ENCODE measurements at regions not wholly inside any gene's neighbourhood (a gene's known extent, or its start where the extent isn't known, plus 50 kb on each side); places are given as distances from the start of the nearest gene placed in this dataset.

DNA sequence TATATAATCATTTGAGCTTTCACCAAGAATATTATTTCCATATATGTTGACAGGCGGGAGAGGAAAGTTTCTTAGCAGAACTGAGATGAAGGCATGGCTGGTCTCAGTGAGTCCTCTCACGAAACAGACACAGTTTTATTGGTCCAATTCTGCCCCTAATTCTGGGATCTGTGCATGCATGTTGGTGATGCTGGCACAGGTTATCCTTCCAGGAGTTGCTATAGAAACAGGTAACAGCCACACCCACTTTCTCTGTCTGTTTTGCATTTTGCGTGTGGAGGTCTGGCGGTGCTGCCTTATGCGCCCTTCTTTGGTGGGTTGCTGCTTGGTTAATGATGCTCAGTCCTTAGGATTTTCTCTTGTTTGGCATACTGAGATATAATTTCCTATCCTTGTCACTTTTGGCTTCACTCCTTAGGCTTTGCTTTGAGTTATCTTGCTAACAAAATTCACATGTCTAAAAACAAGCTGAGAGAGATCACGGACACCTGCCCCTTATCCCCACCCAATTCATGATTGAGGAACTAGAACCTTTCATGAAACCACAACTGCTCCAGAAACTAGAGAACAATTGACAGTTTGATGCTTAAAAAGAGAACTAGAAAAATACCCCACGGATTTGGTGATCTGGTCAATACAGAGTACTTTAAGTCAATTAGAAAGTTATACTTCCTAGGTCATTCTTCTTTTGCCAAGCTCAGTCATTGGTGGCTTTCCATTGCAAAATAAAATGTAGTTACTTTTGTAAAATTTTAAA, 189.3 kb downstream of the FAT3 start:
- Mint-ChIP-seq H3K36me3 (no peaks in the 10 kb centered on the region), H3K4me3 (no peak overlapping the region), H3K9me3 (ENCODE audit: low read depth) (no peaks in the 10 kb centered on the region), H3K27ac (no peak overlapping the region), H3K4me1 (ENCODE audit: low read depth) (no peaks in the 10 kb centered on the region), H3K27me3 (peaks cover 2% of the 10 kb centered on the region)

DNA sequence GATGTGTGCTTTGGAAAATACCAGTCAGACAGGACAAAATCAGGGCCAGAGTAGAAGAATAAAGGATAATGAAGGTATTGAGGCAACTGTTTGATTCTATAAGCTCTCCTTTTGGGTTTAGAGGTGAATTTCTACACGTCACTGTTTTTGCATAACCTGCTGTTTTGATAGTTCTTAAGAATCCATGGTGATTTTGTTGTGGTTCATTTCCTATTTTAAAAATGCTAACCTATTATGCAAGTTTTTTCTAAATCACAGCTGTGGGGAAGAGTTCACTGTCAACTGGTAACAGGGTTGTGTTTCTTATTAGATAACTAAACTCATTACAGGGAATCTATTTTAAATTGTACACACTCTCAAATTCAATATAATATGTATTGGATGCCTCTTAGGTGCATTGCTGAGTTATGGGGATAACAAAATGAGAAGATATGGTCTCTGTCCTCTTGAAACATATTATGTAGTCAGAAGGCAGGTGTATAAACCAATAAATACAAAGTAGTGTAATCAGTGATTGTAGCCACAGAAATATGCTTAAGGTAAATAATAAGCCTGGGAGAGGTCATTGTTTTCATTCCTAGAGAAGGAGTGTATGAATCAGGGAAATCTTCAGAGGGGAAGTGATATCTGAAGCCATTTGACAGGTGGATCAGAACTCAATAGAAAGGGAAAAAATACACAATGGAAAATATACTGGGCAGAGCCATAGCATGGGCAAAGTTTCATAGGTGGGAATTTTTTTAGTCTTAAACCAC, 192.5 kb downstream of the FAT3 start:
- H3K27ac Mint-ChIP-seq: no peak overlapping the region
- no peaks in the 10 kb centered on the region for H3K27me3 Mint-ChIP-seq
- H3K4me3 Mint-ChIP-seq: no peak overlapping the region
- no peaks in the 10 kb centered on the region for H3K36me3 Mint-ChIP-seq
- no peaks in the 10 kb centered on the region for H3K9me3 Mint-ChIP-seq (ENCODE audit: low read depth)
- no peaks in the 10 kb centered on the region for H3K4me1 Mint-ChIP-seq (ENCODE audit: low read depth)

DNA sequence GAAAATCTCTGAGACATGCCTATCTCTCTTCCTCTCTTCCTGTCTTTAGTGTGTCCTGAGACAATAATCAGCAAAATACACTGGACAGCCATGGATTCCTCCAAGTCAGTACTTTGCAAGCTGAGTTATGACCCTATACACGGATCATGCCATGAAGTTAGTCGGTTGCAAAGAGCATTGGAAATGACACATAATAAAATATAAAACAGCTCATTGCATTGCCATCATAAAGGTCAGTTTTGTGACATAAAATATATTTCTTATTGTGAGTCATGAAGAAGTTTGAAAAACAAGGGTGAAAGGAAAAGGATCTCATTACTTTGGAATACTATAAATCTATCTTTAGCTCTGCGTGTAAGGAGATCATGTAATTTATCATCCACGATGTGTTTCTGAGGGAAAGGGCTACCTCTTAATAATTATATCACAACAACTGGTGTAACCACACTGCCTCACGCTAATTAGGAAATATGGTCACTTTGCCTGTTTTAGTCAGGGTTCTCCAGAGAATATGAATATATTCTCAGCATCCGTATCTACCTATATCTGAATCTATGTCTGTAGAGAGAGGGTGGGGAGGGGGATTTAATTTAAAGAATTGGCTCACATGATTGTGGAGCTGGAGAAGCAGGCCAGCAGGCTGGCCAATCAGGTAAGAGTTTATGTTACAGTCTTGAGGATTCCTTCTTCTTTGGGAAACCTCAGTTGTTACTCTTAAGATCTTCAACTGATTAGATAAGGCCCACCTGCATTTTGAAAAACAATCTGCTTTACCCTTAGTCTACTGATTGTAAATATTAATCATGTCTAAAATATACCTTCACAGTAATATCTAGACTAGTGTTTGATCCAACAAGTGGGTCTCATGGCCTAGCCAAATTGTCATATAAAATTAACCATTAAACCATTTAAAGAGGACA, 198.8 kb downstream of the FAT3 start:
- no peaks in the 10 kb centered on the region for H3K9me3 Mint-ChIP-seq (ENCODE audit: low read depth)
- H3K27ac Mint-ChIP-seq: no peak overlapping the region
- H3K4me3 Mint-ChIP-seq: no peak overlapping the region
- no peaks in the 10 kb centered on the region for H3K4me1 Mint-ChIP-seq (ENCODE audit: low read depth)
- no peaks in the 10 kb centered on the region for H3K27me3 Mint-ChIP-seq
- H3K36me3 Mint-ChIP-seq: no peaks in the 10 kb centered on the region

DNA sequence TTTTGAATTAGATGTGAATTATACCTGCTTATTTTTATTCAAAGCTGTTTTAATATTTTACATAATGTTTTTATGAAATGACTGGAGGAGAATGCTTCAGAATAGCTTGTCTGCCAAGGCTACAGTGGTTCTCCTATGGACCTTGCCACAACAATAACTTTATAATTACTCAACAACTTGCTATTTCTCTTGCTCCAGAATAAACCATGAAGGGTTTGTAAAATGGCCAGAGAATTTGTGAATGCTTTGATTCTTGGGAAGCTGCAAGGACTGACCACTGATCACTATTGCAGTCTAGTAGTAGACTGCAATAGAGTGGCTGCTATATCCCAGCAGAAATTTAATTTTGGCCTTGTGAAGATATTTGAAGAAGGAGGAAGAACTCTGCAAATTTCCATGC, 199.7 kb downstream of the FAT3 start:
- H3K4me3 Mint-ChIP-seq: no peak overlapping the region
- no peaks in the 10 kb centered on the region for H3K36me3 Mint-ChIP-seq
- H3K4me1 Mint-ChIP-seq (ENCODE audit: low read depth): no peaks in the 10 kb centered on the region
- H3K27ac Mint-ChIP-seq: no peak overlapping the region
- no peaks in the 10 kb centered on the region for H3K9me3 Mint-ChIP-seq (ENCODE audit: low read depth)
- no peaks in the 10 kb centered on the region for H3K27me3 Mint-ChIP-seq

DNA sequence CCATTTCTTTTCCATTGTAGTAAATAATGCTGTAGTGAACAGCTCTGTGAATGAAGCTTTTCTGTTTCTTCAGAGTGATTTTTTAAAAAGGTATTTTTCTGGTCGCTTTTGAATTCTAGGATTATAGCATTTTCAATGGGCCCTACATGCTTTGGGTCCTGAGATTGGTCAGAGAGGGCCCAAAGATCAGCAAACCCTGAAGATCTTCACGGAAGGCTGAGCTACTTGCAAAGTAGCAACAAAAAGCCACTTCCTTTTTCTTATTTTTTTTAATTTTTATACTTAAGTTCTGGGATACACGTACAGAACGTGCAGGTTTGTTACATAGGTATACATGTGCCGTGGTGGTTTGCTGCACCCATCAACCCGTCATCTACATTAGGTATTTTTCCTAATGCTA, 200.5 kb downstream of the FAT3 start:
- Mint-ChIP-seq H3K27ac (no peak overlapping the region), H3K9me3 (ENCODE audit: low read depth) (no peaks in the 10 kb centered on the region), H3K36me3 (no peaks in the 10 kb centered on the region), H3K4me3 (no peak overlapping the region), H3K4me1 (ENCODE audit: low read depth) (no peaks in the 10 kb centered on the region), H3K27me3 (no peaks in the 10 kb centered on the region)

- Mint-ChIP-seq H3K9me3 (ENCODE audit: low read depth) (no peaks in the 10 kb centered on the region), H3K4me1 (ENCODE audit: low read depth) (no peaks in the 10 kb centered on the region), H3K27ac (no peak overlapping the region), H3K4me3 (no peak overlapping the region), H3K27me3 (no peaks in the 10 kb centered on the region), H3K36me3 (no peaks in the 10 kb centered on the region)
Measured at GRCh38 chr11:92432515-92432914, 207.9 kb downstream of the FAT3 start.

DNA sequence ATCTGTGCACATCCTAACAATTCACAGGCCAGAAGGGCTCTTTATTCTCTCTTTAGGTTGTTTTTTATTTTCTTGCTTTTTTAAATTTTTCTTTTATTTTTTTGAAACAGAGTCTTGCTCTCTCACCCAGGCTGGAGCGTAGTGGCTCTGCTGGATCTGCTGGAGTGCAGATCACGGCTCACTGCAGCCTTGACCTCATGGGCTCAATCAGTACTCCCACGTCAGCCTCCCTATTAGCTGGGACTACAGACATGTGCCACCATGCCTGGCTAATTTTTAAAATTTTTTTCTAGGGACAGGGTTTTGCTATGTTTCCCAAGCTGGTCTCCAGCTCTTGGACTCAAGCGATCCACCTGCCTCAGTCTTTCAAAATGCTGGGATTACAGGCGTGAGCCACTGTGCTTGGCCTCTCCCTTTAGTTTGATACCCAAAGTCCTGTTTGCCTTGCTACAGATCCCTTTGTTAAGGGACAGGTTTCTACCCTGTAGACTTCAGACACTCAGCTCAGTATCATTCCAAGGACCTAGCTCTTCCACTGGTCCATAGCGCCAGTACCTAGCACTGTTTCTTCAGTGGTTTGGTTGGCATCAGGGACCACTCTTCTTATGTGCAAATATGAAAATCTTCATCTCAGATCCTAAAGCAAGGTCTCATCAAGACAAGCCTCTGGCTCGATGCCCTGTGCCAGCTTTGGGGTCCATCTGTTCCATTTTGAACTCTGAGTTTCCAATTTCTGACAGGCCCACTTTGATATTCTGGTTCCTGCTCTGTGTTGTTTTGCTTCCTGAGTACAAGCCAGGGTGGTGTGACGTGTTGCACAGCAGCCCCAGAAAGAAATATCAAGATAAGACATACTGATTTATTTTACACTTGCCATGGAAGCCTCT, 211.7 kb downstream of the FAT3 start:
- no peaks in the 10 kb centered on the region for H3K9me3 Mint-ChIP-seq (ENCODE audit: low read depth)
- no peaks in the 10 kb centered on the region for H3K4me1 Mint-ChIP-seq (ENCODE audit: low read depth)
- no peaks in the 10 kb centered on the region for H3K36me3 Mint-ChIP-seq
- no peak overlapping the region for H3K27ac Mint-ChIP-seq
- no peaks in the 10 kb centered on the region for H3K27me3 Mint-ChIP-seq
- no peak overlapping the region for H3K4me3 Mint-ChIP-seq

- Mint-ChIP-seq H3K36me3 (no peaks in the 10 kb centered on the region), H3K4me3 (no peak overlapping the region), H3K27me3 (no peaks in the 10 kb centered on the region), H3K4me1 (ENCODE audit: low read depth) (no peaks in the 10 kb centered on the region), H3K27ac (no peak overlapping the region), H3K9me3 (ENCODE audit: low read depth) (no peaks in the 10 kb centered on the region)
Measured at GRCh38 chr11:92439133-92439532, 214.5 kb downstream of the FAT3 start.

DNA sequence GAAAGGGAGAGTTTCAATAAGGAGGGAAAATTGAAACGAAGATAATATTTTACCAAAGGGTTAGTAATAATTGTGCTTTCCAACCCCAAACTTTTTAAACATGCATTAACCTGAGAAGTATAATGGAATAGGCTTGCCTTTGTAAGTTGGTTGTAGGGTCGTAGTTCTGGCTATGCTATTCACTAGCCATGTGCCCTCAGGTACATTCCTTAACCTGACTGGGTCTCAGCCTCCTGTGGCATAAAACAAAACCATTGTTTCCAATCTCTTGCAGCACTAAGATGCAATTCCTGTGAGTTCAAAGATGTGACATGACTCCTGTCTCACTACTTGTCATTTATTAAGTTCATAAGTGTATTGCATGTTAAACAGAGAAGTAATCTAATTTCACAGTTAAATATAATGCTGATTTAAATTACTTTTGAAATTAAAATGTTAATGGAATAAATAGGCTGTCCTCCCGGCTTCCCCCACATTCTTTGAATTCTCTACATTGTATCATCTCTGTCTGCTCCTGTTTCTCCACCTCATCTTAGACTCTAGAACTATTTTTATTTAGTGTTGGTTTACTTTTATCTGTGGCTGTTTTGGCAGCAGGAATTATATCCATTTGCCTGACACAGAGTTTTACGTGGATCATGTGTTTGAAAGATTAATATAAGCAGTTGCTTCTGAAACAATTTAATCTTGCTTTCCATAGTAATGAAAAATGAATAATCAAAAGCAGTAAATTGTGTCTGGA, 216.3 kb downstream of the FAT3 start:
- Mint-ChIP-seq H3K4me3 (no peak overlapping the region), H3K4me1 (ENCODE audit: low read depth) (no peaks in the 10 kb centered on the region), H3K9me3 (ENCODE audit: low read depth) (no peaks in the 10 kb centered on the region), H3K27me3 (no peaks in the 10 kb centered on the region), H3K27ac (no peak overlapping the region), H3K36me3 (no peaks in the 10 kb centered on the region)

GRCh38 chr11:92441443-92441726, 216.8 kb downstream of the FAT3 start:
- no peak overlapping the region for H3K27ac Mint-ChIP-seq
- no peaks in the 10 kb centered on the region for H3K27me3 Mint-ChIP-seq
- no peak overlapping the region for H3K4me3 Mint-ChIP-seq
- H3K4me1 Mint-ChIP-seq (ENCODE audit: low read depth): no peaks in the 10 kb centered on the region
- H3K36me3 Mint-ChIP-seq: no peaks in the 10 kb centered on the region
- no peaks in the 10 kb centered on the region for H3K9me3 Mint-ChIP-seq (ENCODE audit: low read depth)

DNA sequence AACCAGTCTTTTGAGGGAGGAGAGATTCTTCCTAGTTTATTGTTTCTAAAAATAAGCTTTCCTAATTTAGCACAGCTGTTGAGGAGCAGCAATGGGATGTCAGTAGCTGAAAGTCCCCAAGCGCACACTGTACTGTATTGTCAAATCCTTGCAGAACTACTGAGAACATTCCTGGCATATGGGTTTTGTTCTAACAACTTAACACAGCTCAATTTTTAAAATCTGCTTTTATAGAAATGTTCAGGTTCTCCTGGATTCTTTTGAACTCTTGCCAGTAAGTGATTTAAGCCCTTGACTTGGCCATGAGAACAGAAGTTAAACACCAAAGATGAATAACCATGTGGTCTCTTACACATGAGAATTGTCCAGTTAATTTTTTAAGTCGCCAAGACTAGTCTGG, 218.6 kb downstream of the FAT3 start:
- no peaks in the 10 kb centered on the region for H3K9me3 Mint-ChIP-seq (ENCODE audit: low read depth)
- no peaks in the 10 kb centered on the region for H3K36me3 Mint-ChIP-seq
- no peaks in the 10 kb centered on the region for H3K4me1 Mint-ChIP-seq (ENCODE audit: low read depth)
- no peaks in the 10 kb centered on the region for H3K27me3 Mint-ChIP-seq
- H3K27ac Mint-ChIP-seq: no peak overlapping the region
- H3K4me3 Mint-ChIP-seq: no peak overlapping the region

DNA sequence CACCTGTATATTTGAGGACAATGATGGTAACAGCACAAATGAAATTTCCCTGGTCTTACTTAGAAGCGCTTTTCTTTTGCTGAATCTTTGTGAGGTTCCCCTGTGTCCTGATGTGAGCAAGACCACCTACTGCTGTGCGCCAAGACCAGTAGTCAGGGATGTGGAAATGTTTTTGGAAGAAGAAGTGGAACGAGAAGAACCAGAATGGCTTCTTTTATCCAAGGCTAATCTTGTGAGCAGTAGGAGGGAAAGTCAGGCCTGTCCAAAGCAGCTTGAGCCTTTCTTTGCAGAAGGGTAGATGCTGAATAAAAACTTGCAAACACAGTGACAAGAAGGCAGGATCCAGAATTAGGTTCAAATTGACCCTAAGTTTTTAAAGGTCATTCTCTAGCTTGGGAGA, 223.0 kb downstream of the FAT3 start:
- Mint-ChIP-seq H3K9me3 (ENCODE audit: low read depth) (no peaks in the 10 kb centered on the region), H3K36me3 (no peaks in the 10 kb centered on the region), H3K27me3 (no peaks in the 10 kb centered on the region), H3K27ac (no peak overlapping the region), H3K4me1 (ENCODE audit: low read depth) (no peaks in the 10 kb centered on the region), H3K4me3 (no peak overlapping the region)

DNA sequence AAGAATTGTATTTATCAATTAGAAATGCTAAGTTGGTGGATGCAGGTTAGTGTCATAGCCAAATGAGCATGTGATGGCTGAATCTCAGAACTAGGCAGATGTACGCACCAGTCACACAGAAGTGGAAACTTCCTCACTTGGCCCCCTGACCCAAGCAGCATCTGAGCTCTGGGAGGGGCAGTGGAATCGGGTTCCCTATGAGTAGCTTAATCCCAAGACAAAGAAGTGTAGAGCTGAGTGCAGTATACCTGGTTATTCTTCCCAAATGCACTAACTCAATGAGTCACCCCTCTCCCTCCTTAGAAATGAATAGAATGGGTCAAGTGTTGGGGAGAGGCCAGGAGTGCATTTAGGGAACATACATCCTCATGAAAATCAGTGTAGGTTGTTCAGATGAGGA, 224.6 kb downstream of the FAT3 start:
- no peaks in the 10 kb centered on the region for H3K9me3 Mint-ChIP-seq (ENCODE audit: low read depth)
- H3K4me3 Mint-ChIP-seq: no peak overlapping the region
- H3K27me3 Mint-ChIP-seq: no peaks in the 10 kb centered on the region
- H3K36me3 Mint-ChIP-seq: no peaks in the 10 kb centered on the region
- no peak overlapping the region for H3K27ac Mint-ChIP-seq
- no peaks in the 10 kb centered on the region for H3K4me1 Mint-ChIP-seq (ENCODE audit: low read depth)

DNA sequence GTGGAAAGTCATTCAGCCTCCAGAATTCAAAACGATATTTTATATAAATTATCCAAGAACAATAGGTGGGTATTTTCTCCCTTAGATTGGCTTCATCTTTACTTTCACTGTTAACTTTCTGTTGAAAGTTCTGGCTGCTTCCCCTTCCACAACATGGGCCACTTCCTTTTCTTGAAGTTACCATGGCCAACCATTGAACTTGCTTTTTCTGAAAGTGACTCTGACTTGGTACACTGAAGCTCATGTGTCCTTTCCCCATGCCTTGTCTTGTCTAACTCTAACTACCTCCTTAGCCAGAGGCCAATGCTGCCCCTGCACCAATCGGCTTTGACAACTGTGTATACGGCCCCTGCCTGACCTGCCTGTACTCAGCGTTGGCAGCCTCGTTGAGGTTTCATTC, 225.2 kb downstream of the FAT3 start:
- Mint-ChIP-seq H3K4me1 (ENCODE audit: low read depth) (no peaks in the 10 kb centered on the region), H3K36me3 (no peaks in the 10 kb centered on the region), H3K4me3 (no peak overlapping the region), H3K27me3 (no peaks in the 10 kb centered on the region), H3K9me3 (ENCODE audit: low read depth) (no peaks in the 10 kb centered on the region), H3K27ac (no peak overlapping the region)
